Gastroesophageal sphincter (tissue), 3 donors: ENCODE measurements at regions not wholly inside any gene's neighbourhood (a gene's known extent, or its start where the extent isn't known, plus 50 kb on each side); places are given as distances from the start of the nearest gene placed in this dataset.

Source experiments
- CTCF ChIP-seq, 4 experiments: fragments of 200-600 bp in 2 of 4; fragments of 450-650 bp in 2 of 4; sonication (generic) in 1 of 4; IDR thresholded peaks; one replicate each; pipeline ENCODE4 v1.5.1; 2017 to 2019; ENCODE audit warnings: antibody characterized with exemption in 4 of 4, mild to moderate bottlenecking in 2 of 4, moderate library complexity in 2 of 4
- POLR2A ChIP-seq, 2 donors: fragments of 450-650 bp; IDR thresholded peaks; one replicate each; pipeline ENCODE4 v1.6.1; 2017; ENCODE audit warnings: antibody characterized with exemption in 2 of 2, mild to moderate bottlenecking in 2 of 2, moderate library complexity in 1 of 2

- no peak for TF ChIP-seq POLR2A (IDR thresholded peaks at IDR 0.05)
- no peak for TF ChIP-seq CTCF (IDR thresholded peaks at IDR 0.05)
These were observed 408.6 kb downstream of the RNF144B start for GRCh38 chr6:18795726-18796125.
